SKM-1 (cell line): ENCODE measurements at regions not wholly inside any gene's neighbourhood (a gene's known extent, or its start where the extent isn't known, plus 50 kb on each side); places are given as distances from the start of the nearest gene placed in this dataset.
"Not testable (repeated sequence)": the region's sequence is repeated elsewhere in the genome, so short reads cannot be mapped to it uniquely, and the experiment has no call there.

Experiments
- DNase-seq: peaks from one replicate; lab custom pipeline; 2025; ENCODE audit not compliant: unreplicated experiment; lab: John Stamatoyannopoulos, UW

GRCh38 chr6:85111481-85112011 is 338.3 kb upstream of the NT5E start:
- DNase-seq = no peak

GRCh38 chr6:85110943-85111342 is 338.9 kb upstream of the NT5E start:
- no peak for DNase-seq

GRCh38 chr6:85107701-85108100 is 342.2 kb upstream of the NT5E start:
- no peak for DNase-seq

GRCh38 chr6:85096976-85097375 is 332.6 kb upstream of the TBX18 start:
- no peak for DNase-seq

GRCh38 chr6:85092226-85092625 is 327.8 kb upstream of the TBX18 start:
- no peak for DNase-seq

GRCh38 chr6:85089255-85089654 is 324.9 kb upstream of the TBX18 start:
- no peak for DNase-seq

- DNase-seq = no peak
Measured at GRCh38 chr6:85085875-85086274, 321.5 kb upstream of the TBX18 start.

GRCh38 chr6:85081102-85081501 is 316.7 kb upstream of the TBX18 start:
- no peak for DNase-seq

- no peak for DNase-seq
Measured at GRCh38 chr6:85079761-85080160, 315.4 kb upstream of the TBX18 start.

GRCh38 chr6:85078058-85078457 is 313.7 kb upstream of the TBX18 start:
- DNase-seq = no peak

- DNase-seq = no peak
Measured at GRCh38 chr6:85077098-85077497, 312.7 kb upstream of the TBX18 start.

- DNase-seq = not testable (repeated sequence)
Measured at GRCh38 chr6:85071845-85072244, 307.4 kb upstream of the TBX18 start.

- DNase-seq = no peak
Measured at GRCh38 chr6:85069577-85069976, 305.2 kb upstream of the TBX18 start.

- DNase-seq = no peak
Measured at GRCh38 chr6:85068221-85068620, 303.8 kb upstream of the TBX18 start.

- no peak for DNase-seq
Measured at GRCh38 chr6:85066266-85066665, 301.9 kb upstream of the TBX18 start.

- no peak for DNase-seq
Measured at GRCh38 chr6:85065831-85066230, 301.4 kb upstream of the TBX18 start.

- no peak for DNase-seq
Measured at GRCh38 chr6:85063611-85064010, 299.2 kb upstream of the TBX18 start.

- DNase-seq = no peak
Measured at GRCh38 chr6:85062884-85063283, 298.5 kb upstream of the TBX18 start.

GRCh38 chr6:85058806-85059205 is 294.4 kb upstream of the TBX18 start:
- DNase-seq = no peak

- DNase-seq = no peak
Measured at GRCh38 chr6:85050149-85050548, 285.8 kb upstream of the TBX18 start.

- DNase-seq = no peak
Measured at GRCh38 chr6:85049282-85049681, 284.9 kb upstream of the TBX18 start.

GRCh38 chr6:85047818-85048217 is 283.4 kb upstream of the TBX18 start:
- no peak for DNase-seq

GRCh38 chr6:85045767-85046166 is 281.4 kb upstream of the TBX18 start:
- not testable (repeated sequence) for DNase-seq

GRCh38 chr6:85044361-85044760 is 280.0 kb upstream of the TBX18 start:
- DNase-seq = no peak
